IPS DF 4.7 (cell line): ENCODE measurements at regions not wholly inside any gene's neighbourhood (a gene's known extent, or its start where the extent isn't known, plus 50 kb on each side); places are given as distances from the start of the nearest gene placed in this dataset.

ENCODE experiments used
- DNase-seq: peaks from one replicate; pipeline ENCODE4 v3.0.0-alpha.2; 2013; ENCODE audit warnings: low spot score; ENCODE audit errors: extremely low read depth

DNA sequence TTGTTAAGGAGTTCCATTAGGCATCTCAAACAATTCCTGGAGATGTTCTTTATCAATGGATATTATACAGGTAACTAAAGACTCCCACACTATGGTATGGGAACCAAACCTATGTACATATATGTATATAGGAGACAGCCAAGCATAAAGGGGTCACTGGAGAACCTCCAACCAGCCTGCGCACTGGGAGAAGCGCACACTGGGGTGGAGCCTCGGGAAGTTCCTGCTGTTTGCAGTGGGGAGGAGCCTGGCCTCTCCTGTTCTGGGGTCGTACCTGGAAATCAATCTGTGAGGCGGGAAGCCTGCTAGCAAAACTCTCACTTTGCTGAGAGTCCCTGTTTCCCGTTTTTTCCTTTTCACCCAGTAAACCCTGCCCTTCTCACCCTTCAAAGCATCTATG lies 83.1 kb upstream of the CREB1 start:
- no peak for DNase-seq

- DNase-seq, result no peak
These were observed 81.8 kb upstream of the CREB1 start for GRCh38 chr2:207448006-207448405.

DNA sequence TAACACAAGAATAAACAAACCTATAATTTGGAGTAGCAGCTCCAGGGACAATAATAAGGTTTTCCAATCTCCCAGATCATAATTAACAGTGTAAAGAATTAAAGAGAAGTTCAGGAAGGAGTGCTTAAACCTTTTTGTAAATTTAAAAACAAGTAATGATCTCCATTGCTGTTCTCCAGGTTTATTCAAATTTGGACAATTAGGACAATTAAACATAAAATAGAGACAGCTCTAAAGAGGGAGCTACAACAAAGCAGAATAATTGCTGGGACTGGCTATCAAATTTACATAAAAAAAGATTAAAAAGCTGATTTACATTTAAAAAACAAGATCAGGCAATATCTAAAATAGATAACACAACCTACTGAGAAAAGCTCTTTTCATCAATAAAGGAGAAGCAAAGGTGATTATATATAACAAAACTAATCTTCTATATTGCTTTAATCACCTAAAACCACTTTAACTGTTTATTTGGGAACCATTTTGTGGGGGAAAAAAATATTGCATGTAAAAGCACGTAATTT lies 80.1 kb upstream of the CREB1 start:
- DNase-seq, result no peak

- no peak for DNase-seq
These were observed 79.6 kb upstream of the CREB1 start for GRCh38 chr2:207450186-207450585.

GRCh38 chr2:207458582-207458981 lies 71.2 kb upstream of the CREB1 start:
- no peak for DNase-seq

DNA sequence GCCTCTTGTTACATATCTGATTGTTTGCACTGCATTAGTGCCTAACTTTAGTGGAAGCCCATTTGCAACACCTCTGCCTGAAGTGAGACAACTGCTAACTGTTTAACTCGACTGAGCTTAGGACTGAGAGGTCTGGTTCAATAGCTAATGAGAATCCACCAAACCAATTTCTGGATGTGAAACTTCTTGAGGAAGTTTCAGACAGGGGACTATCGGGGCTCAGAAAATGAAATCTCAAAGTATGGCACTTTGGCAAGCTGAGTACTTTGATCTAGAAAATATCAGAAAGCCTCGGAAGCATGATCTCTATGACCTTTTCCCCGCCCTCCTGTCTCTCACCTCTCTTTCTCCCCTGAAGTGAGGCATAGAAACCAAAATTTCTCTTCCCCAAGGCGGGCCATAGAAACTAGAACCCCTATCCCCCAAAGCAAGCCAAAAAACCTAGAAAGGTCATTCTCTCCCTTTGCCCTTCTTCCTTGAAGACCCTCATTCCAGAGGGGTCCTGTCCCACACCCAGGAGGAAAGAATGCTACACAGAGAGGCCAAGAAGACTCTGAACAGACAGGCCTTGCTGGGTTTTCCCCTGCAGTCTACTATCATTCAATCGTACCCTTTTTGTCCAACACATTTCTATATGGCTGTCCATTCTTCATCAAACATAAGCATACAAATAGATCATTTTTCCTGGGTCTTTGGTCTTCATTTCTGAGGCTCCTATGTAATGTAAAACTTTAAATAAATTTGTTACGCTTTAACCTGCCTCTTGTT lies 69.6 kb upstream of the CREB1 start:
- DNase-seq, result no peak

DNA sequence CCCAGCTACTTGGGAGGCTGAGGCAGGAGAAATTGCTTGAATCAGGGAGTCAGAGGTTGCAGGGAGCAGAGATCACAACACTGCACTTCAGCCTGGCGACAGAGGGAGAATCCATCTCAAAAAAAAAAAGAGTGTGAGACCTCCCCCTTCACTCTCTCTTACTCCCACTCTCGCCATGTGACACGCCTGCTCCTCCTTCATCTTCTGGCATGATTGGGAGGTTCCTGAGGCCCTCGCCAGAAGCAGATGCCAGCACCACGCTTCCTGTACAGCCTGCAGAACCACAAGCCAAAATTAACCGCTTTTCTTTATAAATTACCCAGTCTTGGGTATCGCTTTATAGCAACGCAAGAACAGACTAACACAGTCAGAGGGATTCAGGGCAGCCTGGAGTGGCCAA lies 66.3 kb upstream of the CREB1 start:
- no peak for DNase-seq

DNA sequence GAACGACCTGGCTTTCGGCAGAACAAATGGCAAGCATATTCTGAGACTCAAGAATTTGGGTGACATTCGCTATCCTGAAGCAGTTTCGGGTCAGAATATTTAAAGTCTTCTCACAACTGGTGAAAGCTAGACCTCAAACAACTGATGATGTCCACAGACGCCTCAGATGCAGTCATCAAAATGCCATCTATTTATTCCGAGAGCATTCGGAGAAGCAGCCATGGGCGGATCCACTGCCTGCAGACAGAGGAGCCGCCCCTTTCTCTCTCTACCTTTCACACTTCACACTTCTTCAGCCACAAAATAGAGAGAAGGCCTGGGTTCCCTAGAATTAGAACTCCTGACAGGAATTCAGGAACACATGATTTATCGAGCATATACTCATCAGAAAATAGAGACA lies 65.8 kb upstream of the CREB1 start:
- no peak for DNase-seq

DNA sequence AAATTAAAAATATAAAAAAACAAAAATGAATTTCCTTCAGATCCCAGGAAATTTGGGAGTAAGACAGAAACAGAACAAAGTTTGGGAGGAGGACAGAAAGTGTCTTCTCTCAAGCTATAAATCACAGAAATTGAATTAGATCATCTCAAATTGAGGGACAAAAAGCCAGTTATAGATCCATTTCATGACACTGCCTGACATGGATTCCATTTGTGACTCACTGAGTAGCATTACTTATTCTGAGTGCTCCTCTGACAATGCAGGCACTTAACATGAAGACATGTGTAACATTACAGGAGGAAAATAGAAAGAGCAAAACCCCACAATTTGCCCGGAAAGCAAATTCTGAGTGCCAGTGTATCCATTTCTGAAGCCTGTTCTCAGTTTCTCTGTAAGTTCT lies 63.9 kb upstream of the CREB1 start:
- no peak for DNase-seq

DNA sequence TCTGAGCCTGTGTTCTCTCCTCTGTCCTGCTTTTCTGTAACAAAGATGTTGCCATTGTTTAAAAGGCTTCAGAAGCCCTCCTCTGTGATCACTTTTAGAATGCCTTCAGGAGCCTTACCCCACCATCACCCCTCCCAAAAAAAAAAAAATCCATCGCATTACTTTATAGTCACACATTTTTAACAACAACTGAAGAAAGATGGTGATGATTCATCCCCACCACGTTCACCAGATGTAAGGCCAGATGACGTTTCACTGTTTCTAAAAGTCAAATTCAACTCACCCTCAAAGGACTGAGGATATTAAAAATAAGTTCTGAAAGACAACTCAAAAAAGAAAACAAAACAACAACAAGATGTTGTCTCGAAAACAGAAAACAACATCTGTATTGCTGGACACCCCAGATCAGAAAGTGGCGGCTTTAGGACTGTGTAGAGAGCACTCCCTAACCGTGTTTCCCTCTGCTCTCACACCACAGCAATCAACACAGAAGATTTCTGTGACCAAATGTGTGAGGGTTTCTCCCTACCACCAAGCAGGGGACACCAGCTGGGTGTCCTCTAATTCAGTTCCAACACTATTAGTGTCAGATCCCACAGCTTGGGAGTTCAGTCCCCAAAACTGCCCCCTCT lies 61.9 kb upstream of the CREB1 start:
- no peak for DNase-seq

DNA sequence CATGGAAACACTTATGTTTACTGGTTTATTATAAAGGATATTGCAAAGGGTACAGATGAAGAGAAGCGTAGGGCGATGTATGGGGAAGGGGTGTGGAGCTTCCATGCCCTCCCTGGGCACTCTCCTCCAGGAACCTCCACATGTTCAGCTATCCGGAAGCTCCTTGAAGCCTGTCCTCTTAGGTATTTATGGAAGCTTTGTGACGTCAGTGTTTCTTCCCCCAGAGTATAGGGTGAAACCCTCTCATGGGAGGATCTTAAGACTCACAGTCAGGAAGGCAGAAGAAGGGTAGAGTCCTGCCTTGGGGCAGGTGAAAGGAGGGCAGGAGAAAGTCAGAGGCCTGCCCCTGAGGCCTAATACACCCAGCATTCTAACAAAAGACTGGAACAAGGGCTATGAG lies 61.3 kb upstream of the CREB1 start:
- DNase-seq, result no peak

GRCh38 chr2:207469451-207469850 lies 60.3 kb upstream of the CREB1 start:
- no peak for DNase-seq

- no peak for DNase-seq
These were observed 59.6 kb upstream of the CREB1 start for GRCh38 chr2:207469943-207470729.

- no peak for DNase-seq
These were observed 58.5 kb upstream of the CREB1 start for GRCh38 chr2:207471261-207471660.

DNA sequence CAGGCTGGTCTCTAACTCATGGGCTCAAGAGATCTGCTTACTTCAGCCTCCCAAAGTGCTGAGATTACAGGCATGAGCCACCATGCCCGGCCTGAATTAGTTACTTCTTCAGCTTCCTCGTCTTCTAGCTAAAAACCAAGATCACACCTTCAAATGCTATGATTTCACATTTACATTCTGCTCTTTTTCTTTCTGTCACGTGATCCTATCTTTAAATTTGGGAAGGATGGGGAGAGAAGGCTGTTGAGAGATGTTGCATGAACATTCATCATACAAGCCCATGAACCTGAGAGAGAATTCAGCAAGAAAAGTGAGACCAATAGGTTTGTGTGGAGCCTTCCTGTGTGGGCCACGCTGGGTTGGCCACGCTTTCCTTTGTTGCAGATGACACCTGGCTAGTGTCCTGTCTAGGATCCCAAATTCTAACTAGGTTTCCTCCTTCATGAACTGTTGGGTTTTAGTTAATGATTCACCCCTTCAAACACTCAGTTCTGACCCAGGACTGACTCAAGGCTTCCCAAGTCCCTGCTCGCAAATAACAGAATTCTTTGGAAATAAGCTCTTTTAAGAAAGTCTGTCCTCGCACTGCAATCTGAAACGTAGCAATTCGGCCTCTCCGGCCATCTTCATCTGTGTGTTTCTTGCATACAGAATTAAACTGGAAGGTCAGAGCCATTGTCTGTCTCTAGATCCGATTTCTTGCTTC lies 57.3 kb upstream of the CREB1 start:
- DNase-seq, result no peak

GRCh38 chr2:207473049-207473930 lies 56.5 kb upstream of the CREB1 start:
- peak; percentile 81 for DNase-seq

DNA sequence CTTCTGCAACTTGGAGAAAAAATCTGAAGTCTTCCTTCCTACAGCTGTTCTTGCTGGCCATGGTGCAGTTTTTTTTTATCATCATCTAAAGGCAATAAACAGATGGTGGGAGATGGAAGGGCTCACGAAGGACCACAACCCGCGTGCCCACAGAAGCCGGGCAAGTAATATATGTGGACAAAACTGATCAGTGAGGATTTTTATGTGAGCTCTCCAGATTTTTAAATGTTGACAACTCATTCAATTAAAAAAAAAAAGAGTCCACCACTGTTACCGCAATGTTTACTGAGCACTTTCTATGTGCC lies 55.9 kb upstream of the CREB1 start:
- no peak for DNase-seq

- no peak for DNase-seq
These were observed 54.8 kb upstream of the CREB1 start for GRCh38 chr2:207474863-207475485.

GRCh38 chr2:207475546-207475945 lies 54.2 kb upstream of the CREB1 start:
- no peak for DNase-seq

DNA sequence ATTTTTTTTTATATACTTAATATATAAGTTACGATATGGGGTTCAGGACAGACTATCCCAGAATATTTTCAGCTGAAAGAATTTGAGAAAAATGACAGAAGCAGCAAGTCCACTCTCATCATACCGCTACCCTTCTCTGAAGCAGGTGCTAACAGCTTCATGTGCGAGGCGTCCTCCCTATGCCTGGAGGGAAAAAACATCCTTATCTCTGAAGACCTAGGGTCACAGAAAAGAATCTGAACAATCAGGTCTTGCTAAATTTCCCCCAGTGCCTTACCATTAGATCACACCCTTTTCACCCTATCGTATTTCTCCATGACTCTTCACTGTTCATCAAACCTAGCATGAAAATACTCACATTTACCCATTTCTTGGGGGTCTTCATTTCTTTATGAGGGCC lies 51.9 kb upstream of the CREB1 start:
- no peak for DNase-seq
